Vagina (tissue), 2 donors: ENCODE measurements at regions not wholly inside any gene's neighbourhood (a gene's known extent, or its start where the extent isn't known, plus 50 kb on each side); places are given as distances from the start of the nearest gene placed in this dataset.

Experiments
- POLR2AphosphoS5 ChIP-seq, 2 donors: sonication (generic); formaldehyde crosslinking; IDR thresholded peaks; one replicate each; pipeline ENCODE4 v1.9.0; 2017; ENCODE audit warnings: antibody characterized with exemption in 2 of 2, mild to moderate bottlenecking in 2 of 2, low read depth in 1 of 2; ENCODE audit not compliant: insufficient read depth in 1 of 2
- TF ChIP-seq, protein P1 (sequence below), 3 experiments: fragments of 450-650 bp in 2 of 3; fragments of 200-600 bp in 1 of 3; sonication (generic) in 1 of 3; IDR thresholded peaks; one replicate each; pipeline ENCODE4 v1.5.1; 2017 to 2019; ENCODE audit warnings: antibody characterized with exemption in 3 of 3, mild to moderate bottlenecking in 2 of 3, moderate library complexity in 2 of 3

DNA sequence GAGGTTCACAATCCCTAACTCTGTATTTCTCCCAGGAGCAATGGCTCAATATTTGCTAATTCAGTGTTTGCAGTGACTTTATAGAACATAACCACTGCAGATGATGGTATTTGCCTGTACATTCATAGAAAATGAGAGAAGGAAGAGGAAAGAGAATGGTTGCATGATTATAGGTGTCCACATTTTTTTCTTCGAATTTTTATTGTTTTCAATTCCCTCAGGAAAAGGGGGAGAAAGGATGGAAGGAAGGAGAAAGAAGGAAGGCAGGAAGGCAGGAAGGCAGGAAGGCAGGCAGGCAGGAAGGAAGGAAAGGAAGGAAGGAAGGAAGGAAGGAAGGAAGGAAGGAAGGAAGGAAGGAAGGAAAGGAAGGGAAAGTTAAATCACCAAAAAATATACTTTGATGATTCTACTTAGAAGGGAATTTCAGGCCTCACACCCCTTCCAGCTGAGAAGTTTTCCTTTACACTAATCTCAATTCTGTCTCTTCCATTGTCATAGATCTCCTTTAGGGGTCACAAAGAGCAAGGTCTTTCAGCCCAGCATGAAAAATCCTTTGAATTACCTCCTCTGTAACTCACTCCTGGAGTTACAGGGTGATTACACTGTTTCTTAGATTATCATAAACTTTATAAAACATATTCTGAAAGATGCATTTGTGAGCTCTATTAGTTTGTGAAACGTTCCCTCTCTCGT, 118.8 kb upstream of the INHBA start:
- TF ChIP-seq, protein P1, sequence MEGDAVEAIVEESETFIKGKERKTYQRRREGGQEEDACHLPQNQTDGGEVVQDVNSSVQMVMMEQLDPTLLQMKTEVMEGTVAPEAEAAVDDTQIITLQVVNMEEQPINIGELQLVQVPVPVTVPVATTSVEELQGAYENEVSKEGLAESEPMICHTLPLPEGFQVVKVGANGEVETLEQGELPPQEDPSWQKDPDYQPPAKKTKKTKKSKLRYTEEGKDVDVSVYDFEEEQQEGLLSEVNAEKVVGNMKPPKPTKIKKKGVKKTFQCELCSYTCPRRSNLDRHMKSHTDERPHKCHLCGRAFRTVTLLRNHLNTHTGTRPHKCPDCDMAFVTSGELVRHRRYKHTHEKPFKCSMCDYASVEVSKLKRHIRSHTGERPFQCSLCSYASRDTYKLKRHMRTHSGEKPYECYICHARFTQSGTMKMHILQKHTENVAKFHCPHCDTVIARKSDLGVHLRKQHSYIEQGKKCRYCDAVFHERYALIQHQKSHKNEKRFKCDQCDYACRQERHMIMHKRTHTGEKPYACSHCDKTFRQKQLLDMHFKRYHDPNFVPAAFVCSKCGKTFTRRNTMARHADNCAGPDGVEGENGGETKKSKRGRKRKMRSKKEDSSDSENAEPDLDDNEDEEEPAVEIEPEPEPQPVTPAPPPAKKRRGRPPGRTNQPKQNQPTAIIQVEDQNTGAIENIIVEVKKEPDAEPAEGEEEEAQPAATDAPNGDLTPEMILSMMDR (IDR thresholded peaks at IDR 0.05) = no peak
- no peak for TF ChIP-seq POLR2AphosphoS5 (IDR thresholded peaks at IDR 0.05; ENCODE audit: insufficient read depth in 1 of 2, low read depth in 1 of 2)
